K562 (cell line): ENCODE measurements at regions not wholly inside any gene's neighbourhood (a gene's known extent, or its start where the extent isn't known, plus 50 kb on each side); places are given as distances from the start of the nearest gene placed in this dataset.

ENCODE experiments used
- ATAC-seq: fragments of 200-7000 bp; cut with Tn5 transposase; 3 replicates; pipeline ENCODE4 v1.9.1; 2020; ENCODE audit warnings: moderate library complexity
- BruUV-seq: library from RNA; stranded (reverse); fragments of 400-500 nt; replicated peaks from 2 replicates; lab custom pipeline; 2021; lab: Mats Ljungman, UMichigan
- CTCF ChIA-PET: fragments of 300-600 bp; formaldehyde crosslinking; extraction: SDS; loops from one replicate; lab custom pipeline; 2021; ENCODE audit warnings: low intra/inter-chr PET ratio; lab: Yijun Ruan, JAX
- POLR2A ChIA-PET: fragments of 300-600, 350-650 bp; sonication (Branson Sonifier 250); formaldehyde crosslinking; extraction: SDS; loops from one replicate; lab custom pipeline; 2021; ENCODE audit warnings: antibody characterized with exemption, inconsistent platforms; lab: Yijun Ruan, JAX
- DNase-seq, 4 experiments: peaks; one replicate each; pipeline versions ENCODE4 v3.0.0 to v3.0.0-alpha.2; 2011 to 2018; ENCODE audit warnings: low spot score in 3 of 4, mixed read lengths in 3 of 4; ENCODE audit errors: extremely low read depth in 1 of 4
- FAIRE-seq: peaks from 2 replicates; lab custom pipeline; 2011; peaks lifted over from hg19 to GRCh38; lab: Jason Lieb, UNC
- H2AFZ ChIP-seq: 2 replicates; pipeline ENCODE4 v1.6.0; 2011; ENCODE audit warnings: low read depth, low read length, control low read depth, inconsistent platforms
- H3K27ac ChIP-seq: fragments of 200-600 bp; 3 replicates; pipeline ENCODE4 v1.8.0; 2011; ENCODE audit warnings: low read depth, mild to moderate bottlenecking, control low read depth, inconsistent platforms, low read length, moderate library complexity, mixed read lengths; ENCODE audit errors: extremely low read depth
- H3K27me3 ChIP-seq, 2 experiments: fragments of 300-600 bp in 1 of 2; 2 replicates in 1 of 2; 3 replicates in 1 of 2; pipeline versions ENCODE4 v1.6.0 to v1.8.0; 2011; ENCODE audit warnings: inconsistent platforms in 2 of 2, low read length in 2 of 2, mild to moderate bottlenecking in 1 of 2, mixed read lengths in 1 of 2, moderate library complexity in 1 of 2; ENCODE audit not compliant: control insufficient read depth in 2 of 2, insufficient read depth in 2 of 2
- H3K36me3 ChIP-seq: fragments of 300-600 bp; 3 replicates; pipeline ENCODE4 v1.8.0; 2011; ENCODE audit warnings: mild to moderate bottlenecking, low read length, inconsistent platforms; ENCODE audit not compliant: control insufficient read depth, insufficient read depth
- H3K4me1 ChIP-seq, 2 experiments: fragments of 200-600 bp in 1 of 2; replicated peaks in 1 of 2; 2 replicates in 1 of 2; 3 replicates in 1 of 2; pipeline versions ENCODE4 v1.5.1 to v1.8.0; 2011; ENCODE audit warnings: inconsistent platforms in 2 of 2, low read length in 2 of 2, mild to moderate bottlenecking in 1 of 2, mixed read lengths in 1 of 2, moderate library complexity in 1 of 2; ENCODE audit not compliant: control insufficient read depth in 2 of 2, insufficient read depth in 2 of 2
- H3K4me2 ChIP-seq: 2 replicates; pipeline ENCODE4 v1.6.1; 2011; ENCODE audit warnings: low read length, control low read depth, inconsistent platforms, mixed read lengths; ENCODE audit not compliant: insufficient read depth
- H3K4me3 ChIP-seq: fragments of 200-600 bp; sonication (generic), shearing (Covaris generic); 2 replicates; pipeline ENCODE4 v1.5.1; 2016; ENCODE audit warnings: control low read depth, inconsistent platforms
- H3K79me2 ChIP-seq: fragments of 200-600 bp; 3 replicates; pipeline ENCODE4 v1.8.0; 2011; ENCODE audit warnings: low read length, inconsistent platforms; ENCODE audit not compliant: control insufficient read depth, insufficient read depth
- H3K9ac ChIP-seq, 2 experiments: 2 replicates each; pipeline versions ENCODE4 v1.6.0 to v1.6.1; 2011; ENCODE audit warnings: low read depth in 2 of 2, low read length in 2 of 2, control low read depth in 1 of 2, inconsistent platforms in 1 of 2, mild to moderate bottlenecking in 1 of 2, mixed read lengths in 1 of 2; ENCODE audit not compliant: insufficient read depth in 1 of 2
- H3K9me1 ChIP-seq: one replicate; pipeline ENCODE4 v1.6.0; 2011; ENCODE audit warnings: inconsistent platforms, mild to moderate bottlenecking, low read length, moderate library complexity; ENCODE audit not compliant: control insufficient read depth, insufficient read depth
- H3K9me3 ChIP-seq: replicated peaks from 2 replicates; pipeline ENCODE4 v1.5.1; 2011; ENCODE audit warnings: low read depth, low read length, inconsistent platforms; ENCODE audit not compliant: control insufficient read depth, insufficient read depth
- H4K20me1 ChIP-seq: replicated peaks from 2 replicates; pipeline ENCODE4 v1.6.1; 2011; ENCODE audit warnings: low read length, inconsistent platforms, mixed read lengths; ENCODE audit not compliant: control insufficient read depth, insufficient read depth
- BACH1 ChIP-seq: fragments of 200-800 bp; sonication (Bioruptor generic); IDR thresholded peaks from 2 replicates; pipeline ENCODE4 v1.6.1; 2016; ENCODE audit warnings: missing genetic modification characterization, missing compliant biosample characterization
- CCNT2 ChIP-seq: IDR thresholded peaks from 2 replicates; pipeline ENCODE4 v1.6.1; 2011; ENCODE audit warnings: borderline replicate concordance, low read depth, mild to moderate bottlenecking, moderate library complexity, mixed read lengths, low read length; ENCODE audit not compliant: insufficient read length; ENCODE audit errors: extremely low read depth
- FIP1L1 ChIP-seq: fragments of 200-400 bp; formaldehyde crosslinking; IDR thresholded peaks from 2 replicates; pipeline ENCODE4 v1.6.1; 2018; ENCODE audit warnings: mild to moderate bottlenecking, low read depth, low read length; ENCODE audit not compliant: poor library complexity, severe bottlenecking
- IRF2 ChIP-seq: sonication (generic); formaldehyde crosslinking; IDR thresholded peaks from 2 replicates; pipeline ENCODE4 v1.8.1; 2022; ENCODE audit warnings: mild to moderate bottlenecking, missing genetic modification reagents
- PYGO2 ChIP-seq: fragments of 450-650 bp; IDR thresholded peaks from 2 replicates; pipeline ENCODE4 v1.6.1; 2016; ENCODE audit warnings: mild to moderate bottlenecking, missing genetic modification characterization, moderate library complexity, missing compliant biosample characterization
- TCFL5 ChIP-seq: fragments of 250-450 bp; sonication (Bioruptor Pico); conservative IDR thresholded peaks from 2 replicates; pipeline ENCODE4 v1.6.1; 2021; ENCODE audit warnings: mild to moderate bottlenecking, moderate library complexity, matching md5 sums
- WGBS: fragments of 100-300 bp; shearing (Covaris generic); methylation state at CpG from one replicate; pipeline ENCODE4 v1.1.6; 2016; ENCODE audit warnings: low coverage, mixed read lengths; ENCODE audit not compliant: insufficient coverage; ENCODE audit errors: missing lambda C conversion rate; 5-methylcytosine and 5-hydroxymethylcytosine counted together
- in situ Hi-C: fragments of 300-500 bp; cut with MboI; formaldehyde crosslinking; loops from 4 replicates; pipeline ENCODE4 v1.15.0; 2018; ENCODE audit warnings: inconsistent platforms, mixed read lengths
- intact Hi-C: fragments of 100-400 bp; cut with micrococcal nuclease; formaldehyde crosslinking; loops from 2 replicates; pipeline ENCODE4 v1.14.2; 2022
- TF ChIP-seq, protein P1 (sequence below): fragments of 450-650 bp; IDR thresholded peaks from 2 replicates; pipeline ENCODE4 v1.7.1; 2018; ENCODE audit warnings: mild to moderate bottlenecking, low read depth; ENCODE audit not compliant: partially characterized antibody
- TF ChIP-seq, protein P2 (sequence below): sonication (generic); formaldehyde crosslinking; IDR thresholded peaks from 2 replicates; pipeline ENCODE4 v1.8.0; 2022; ENCODE audit warnings: missing genetic modification reagents, mild to moderate bottlenecking, borderline replicate concordance
- TF ChIP-seq, protein P3 (sequence below): fragments of 450-650 bp; IDR thresholded peaks from 2 replicates; pipeline ENCODE4 v1.6.1; 2016; ENCODE audit warnings: mild to moderate bottlenecking

DNA sequence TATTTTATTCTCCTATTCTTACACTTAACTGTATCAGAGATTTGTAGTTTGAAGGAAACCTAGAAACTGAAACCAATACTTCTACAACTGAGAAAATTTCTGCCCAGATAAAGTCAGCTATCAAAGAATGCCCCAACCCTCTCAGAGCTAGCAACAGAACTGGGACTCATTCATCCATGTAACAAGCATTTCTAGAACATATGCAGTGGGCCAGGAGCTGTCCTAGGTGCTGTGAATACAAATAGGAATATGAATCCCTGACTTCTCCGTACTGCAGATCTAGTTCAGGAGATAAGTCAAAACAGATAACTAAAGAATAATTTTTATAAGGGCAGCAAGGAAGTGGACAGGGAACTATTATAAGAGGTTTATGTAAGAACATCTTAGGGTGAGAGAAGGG is 654.1 kb upstream of the NOX3 start (continued):
- TF ChIP-seq, protein P1, sequence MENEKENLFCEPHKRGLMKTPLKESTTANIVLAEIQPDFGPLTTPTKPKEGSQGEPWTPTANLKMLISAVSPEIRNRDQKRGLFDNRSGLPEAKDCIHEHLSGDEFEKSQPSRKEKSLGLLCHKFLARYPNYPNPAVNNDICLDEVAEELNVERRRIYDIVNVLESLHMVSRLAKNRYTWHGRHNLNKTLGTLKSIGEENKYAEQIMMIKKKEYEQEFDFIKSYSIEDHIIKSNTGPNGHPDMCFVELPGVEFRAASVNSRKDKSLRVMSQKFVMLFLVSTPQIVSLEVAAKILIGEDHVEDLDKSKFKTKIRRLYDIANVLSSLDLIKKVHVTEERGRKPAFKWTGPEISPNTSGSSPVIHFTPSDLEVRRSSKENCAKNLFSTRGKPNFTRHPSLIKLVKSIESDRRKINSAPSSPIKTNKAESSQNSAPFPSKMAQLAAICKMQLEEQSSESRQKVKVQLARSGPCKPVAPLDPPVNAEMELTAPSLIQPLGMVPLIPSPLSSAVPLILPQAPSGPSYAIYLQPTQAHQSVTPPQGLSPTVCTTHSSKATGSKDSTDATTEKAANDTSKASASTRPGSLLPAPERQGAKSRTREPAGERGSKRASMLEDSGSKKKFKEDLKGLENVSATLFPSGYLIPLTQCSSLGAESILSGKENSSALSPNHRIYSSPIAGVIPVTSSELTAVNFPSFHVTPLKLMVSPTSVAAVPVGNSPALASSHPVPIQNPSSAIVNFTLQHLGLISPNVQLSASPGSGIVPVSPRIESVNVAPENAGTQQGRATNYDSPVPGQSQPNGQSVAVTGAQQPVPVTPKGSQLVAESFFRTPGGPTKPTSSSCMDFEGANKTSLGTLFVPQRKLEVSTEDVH: no peak
- TF ChIP-seq CCNT2 (no peak), FIP1L1 (no peak)
- TF ChIP-seq, protein P2, sequence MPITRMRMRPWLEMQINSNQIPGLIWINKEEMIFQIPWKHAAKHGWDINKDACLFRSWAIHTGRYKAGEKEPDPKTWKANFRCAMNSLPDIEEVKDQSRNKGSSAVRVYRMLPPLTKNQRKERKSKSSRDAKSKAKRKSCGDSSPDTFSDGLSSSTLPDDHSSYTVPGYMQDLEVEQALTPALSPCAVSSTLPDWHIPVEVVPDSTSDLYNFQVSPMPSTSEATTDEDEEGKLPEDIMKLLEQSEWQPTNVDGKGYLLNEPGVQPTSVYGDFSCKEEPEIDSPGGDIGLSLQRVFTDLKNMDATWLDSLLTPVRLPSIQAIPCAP: no peak
- TF ChIP-seq, all 486 proteins: peak for 0

- H3K79me2 ChIP-seq: no peaks in the 10 kb centered on the region
- intact Hi-C loops (no loop called here), in situ Hi-C loops (no loop called here)
- DNase-seq (no peak), ATAC-seq (no peak), FAIRE-seq (no peak)
- CTCF ChIA-PET: no interaction called here
- POLR2A ChIA-PET: no interaction called here
- no peaks in the 10 kb centered on the region for H3K27me3 ChIP-seq
- no peak overlapping the region for H2AFZ ChIP-seq
- TF ChIP-seq, protein P3, sequence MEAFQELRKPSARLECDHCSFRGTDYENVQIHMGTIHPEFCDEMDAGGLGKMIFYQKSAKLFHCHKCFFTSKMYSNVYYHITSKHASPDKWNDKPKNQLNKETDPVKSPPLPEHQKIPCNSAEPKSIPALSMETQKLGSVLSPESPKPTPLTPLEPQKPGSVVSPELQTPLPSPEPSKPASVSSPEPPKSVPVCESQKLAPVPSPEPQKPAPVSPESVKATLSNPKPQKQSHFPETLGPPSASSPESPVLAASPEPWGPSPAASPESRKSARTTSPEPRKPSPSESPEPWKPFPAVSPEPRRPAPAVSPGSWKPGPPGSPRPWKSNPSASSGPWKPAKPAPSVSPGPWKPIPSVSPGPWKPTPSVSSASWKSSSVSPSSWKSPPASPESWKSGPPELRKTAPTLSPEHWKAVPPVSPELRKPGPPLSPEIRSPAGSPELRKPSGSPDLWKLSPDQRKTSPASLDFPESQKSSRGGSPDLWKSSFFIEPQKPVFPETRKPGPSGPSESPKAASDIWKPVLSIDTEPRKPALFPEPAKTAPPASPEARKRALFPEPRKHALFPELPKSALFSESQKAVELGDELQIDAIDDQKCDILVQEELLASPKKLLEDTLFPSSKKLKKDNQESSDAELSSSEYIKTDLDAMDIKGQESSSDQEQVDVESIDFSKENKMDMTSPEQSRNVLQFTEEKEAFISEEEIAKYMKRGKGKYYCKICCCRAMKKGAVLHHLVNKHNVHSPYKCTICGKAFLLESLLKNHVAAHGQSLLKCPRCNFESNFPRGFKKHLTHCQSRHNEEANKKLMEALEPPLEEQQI: no peak
- no peak for TF ChIP-seq IRF2
- no peak for TF ChIP-seq TCFL5
- TF ChIP-seq PYGO2: no peak
- no peak for TF ChIP-seq BACH1 (tag)
- H3K9ac ChIP-seq: no peak overlapping the region
- WGBS: under 1% methylated on average over 15 of the region's 15 CpGs
- H3K4me2 ChIP-seq: no peak overlapping the region
- H4K20me1 ChIP-seq: no peaks in the 10 kb centered on the region
- H3K27ac ChIP-seq: no peak overlapping the region
- no peak overlapping the region for H3K4me3 ChIP-seq
- no TSS peak for BruUV-seq
- no peaks in the 10 kb centered on the region for H3K9me1 ChIP-seq
- H3K4me1 ChIP-seq: no peaks in the 10 kb centered on the region
- H3K9me3 ChIP-seq: no peaks in the 10 kb centered on the region
- no peaks in the 10 kb centered on the region for H3K36me3 ChIP-seq
Observed at GRCh38 chr6:156107624-156108101, 652.0 kb upstream of the NOX3 start.
